Activated gamma-delta T cell treated with anti-CD3 and anti-CD28 coated beads, Interleukin-2, amount 50 U/mL, for 16 hours (primary cell): ENCODE measurements at regions not wholly inside any gene's neighbourhood (a gene's known extent, or its start where the extent isn't known, plus 50 kb on each side); places are given as distances from the start of the nearest gene placed in this dataset.
"Not testable (repeated sequence)": the region's sequence is repeated elsewhere in the genome, so short reads cannot be mapped to it uniquely, and the experiment has no call there.

Experiments
- DNase-seq: peaks from one replicate; pipeline ENCODE4 v3.0.0-alpha.2; 2020; ENCODE audit warnings: low read depth

- DNase-seq: no peak
Measured at GRCh38 chr6:134394905-134395304, 77.0 kb upstream of the SGK1 start.

- no peak for DNase-seq
Measured at GRCh38 chr6:134394208-134394607, 76.3 kb upstream of the SGK1 start.

- no peak for DNase-seq
Measured at GRCh38 chr6:134391205-134391604, 73.3 kb upstream of the SGK1 start.

GRCh38 chr6:134389658-134390057 is 71.7 kb upstream of the SGK1 start:
- DNase-seq: no peak

GRCh38 chr6:134389129-134389528 is 71.2 kb upstream of the SGK1 start:
- no peak for DNase-seq

GRCh38 chr6:134386482-134386881 is 68.6 kb upstream of the SGK1 start:
- DNase-seq: not testable (repeated sequence)

- DNase-seq: no peak
Measured at GRCh38 chr6:134381959-134382358, 64.0 kb upstream of the SGK1 start.

GRCh38 chr6:134379599-134379998 is 61.7 kb upstream of the SGK1 start:
- no peak for DNase-seq

- DNase-seq: no peak
Measured at GRCh38 chr6:134379076-134379475, 61.2 kb upstream of the SGK1 start.

GRCh38 chr6:134378426-134378825 is 60.5 kb upstream of the SGK1 start:
- DNase-seq: no peak

GRCh38 chr6:134376785-134377184 is 58.9 kb upstream of the SGK1 start:
- no peak for DNase-seq

- no peak for DNase-seq
Measured at GRCh38 chr6:134375220-134375580, 57.3 kb upstream of the SGK1 start.

GRCh38 chr6:134374491-134375219 is 56.7 kb upstream of the SGK1 start:
- DNase-seq: no peak

- DNase-seq: no peak
Measured at GRCh38 chr6:134373993-134374392, 56.1 kb upstream of the SGK1 start.

- no peak for DNase-seq
Measured at GRCh38 chr6:134373282-134373922, 55.5 kb upstream of the SGK1 start.

GRCh38 chr6:134372603-134373281 is 54.8 kb upstream of the SGK1 start:
- DNase-seq: no peak

- no peak for DNase-seq
Measured at GRCh38 chr6:134368670-134369069, 50.8 kb upstream of the SGK1 start.
